ENCODE measurements at regions not wholly inside any gene's neighbourhood (a gene's known extent, or its start where the extent isn't known, plus 50 kb on each side); places are given as distances from the start of the nearest gene placed in this dataset.
"Not testable (repeated sequence)": the region's sequence is repeated elsewhere in the genome, so short reads cannot be mapped to it uniquely, and the experiment has no call there.

DNA sequence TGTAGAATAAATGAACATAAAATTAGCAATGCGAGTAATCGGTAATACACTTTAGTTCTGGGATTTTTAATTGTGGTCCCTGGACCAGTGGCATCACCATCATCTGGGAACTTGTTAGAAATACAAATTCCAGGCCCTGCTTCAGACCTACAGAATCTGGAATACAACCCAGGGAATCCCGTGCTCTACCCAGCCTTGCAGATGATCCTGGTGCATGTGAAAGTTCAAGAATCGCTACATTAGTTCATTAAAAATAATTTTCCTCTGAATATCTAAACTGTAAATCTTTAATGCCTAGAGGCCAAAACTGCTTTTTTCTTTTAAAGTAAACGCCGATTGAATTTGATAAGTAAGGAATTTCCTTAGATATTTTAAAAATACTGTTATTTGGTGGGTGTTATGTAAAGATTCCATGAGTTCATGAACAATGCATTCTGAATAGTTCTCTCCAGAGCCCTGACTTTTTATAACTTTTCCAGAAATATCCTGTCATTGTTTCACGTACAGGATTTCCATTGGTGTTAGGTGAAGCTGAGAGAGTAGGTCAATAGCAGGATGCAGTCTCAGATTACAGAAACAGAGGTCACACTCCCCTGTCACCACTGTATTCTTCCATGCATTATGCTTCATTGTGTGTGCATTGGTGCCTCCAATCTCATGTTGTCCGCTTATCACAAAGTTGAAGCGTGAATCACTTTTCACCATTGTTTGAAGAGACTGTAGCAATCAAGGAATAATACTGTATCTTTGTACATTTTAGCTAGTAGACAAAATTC, 596.5 kb upstream of the KLF12 start:
- no peak for TF ChIP-seq CTCF (IDR thresholded peaks at IDR 0.05; ENCODE audit: low read depth, low read length, missing control alignments)
- H3K4me3 ChIP-seq (replicated peaks; ENCODE audit: low read depth, low read length) = no peak overlapping the region
- DNase-seq (ENCODE audit: extremely low read depth, low read depth) = no peak

DNA sequence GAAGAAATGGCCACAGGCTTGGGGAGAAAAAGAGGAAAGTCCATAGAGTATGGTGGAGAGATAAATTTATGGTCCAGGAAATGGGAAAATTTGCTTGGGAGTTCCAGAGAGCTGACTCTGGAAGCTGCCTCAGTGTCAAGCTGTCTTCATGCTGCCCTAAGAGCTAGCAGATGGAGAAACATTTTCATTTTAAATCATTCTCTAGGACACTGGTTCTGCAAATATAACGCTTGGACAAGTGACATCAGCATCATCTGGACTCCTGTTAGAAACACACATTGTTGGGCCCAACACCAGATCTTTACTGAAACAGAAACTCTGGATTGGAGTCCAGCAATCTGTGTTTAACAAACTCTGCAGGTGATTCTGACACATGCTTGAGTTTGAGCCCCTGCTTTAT, 592.0 kb upstream of the KLF12 start:
- TF ChIP-seq CTCF (IDR thresholded peaks at IDR 0.05; ENCODE audit: low read depth, low read length, missing control alignments) = no peak
- H3K4me3 ChIP-seq (replicated peaks; ENCODE audit: low read depth, low read length) = no peak overlapping the region
- DNase-seq (ENCODE audit: extremely low read depth, low read depth) = no peak

GRCh38 chr13:74718232-74718842, 584.1 kb upstream of the KLF12 start:
- not testable (repeated sequence) for H3K4me3 ChIP-seq (replicated peaks; ENCODE audit: low read depth, low read length); DNase-seq (ENCODE audit: extremely low read depth, low read depth)

- TF ChIP-seq CTCF (IDR thresholded peaks at IDR 0.05; ENCODE audit: low read depth, low read length, missing control alignments) = no peak
- no peak for DNase-seq (ENCODE audit: extremely low read depth, low read depth)
- no peak overlapping the region for H3K4me3 ChIP-seq (replicated peaks; ENCODE audit: low read depth, low read length)
Observed at GRCh38 chr13:74715718-74716117, 581.5 kb upstream of the KLF12 start.

- no peak for TF ChIP-seq CTCF (IDR thresholded peaks at IDR 0.05; ENCODE audit: low read depth, low read length, missing control alignments)
- DNase-seq (ENCODE audit: extremely low read depth, low read depth) = no peak
- H3K4me3 ChIP-seq (replicated peaks; ENCODE audit: low read depth, low read length) = no peak overlapping the region
Observed at GRCh38 chr13:74710006-74710405, 575.8 kb upstream of the KLF12 start.

DNA sequence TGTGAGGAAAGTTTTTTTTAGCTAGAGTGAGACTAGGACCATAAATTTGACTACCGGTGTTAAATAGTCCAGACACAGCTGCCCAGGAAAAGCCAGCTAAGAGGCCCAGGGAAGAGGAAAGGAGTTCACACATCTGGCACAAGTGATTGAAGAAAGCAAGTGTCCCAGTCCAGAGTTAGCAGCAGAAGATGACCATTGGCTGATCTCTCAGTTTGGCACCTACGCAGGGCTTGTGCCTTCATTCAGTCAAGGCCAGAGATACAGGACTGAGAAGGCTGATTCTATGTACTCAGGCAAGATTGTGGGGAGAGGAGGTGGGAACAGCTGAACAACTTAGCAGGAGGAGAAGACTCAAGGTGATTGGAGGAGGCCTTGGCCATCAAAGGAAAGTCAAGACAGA, 575.0 kb upstream of the KLF12 start:
- H3K4me3 ChIP-seq (replicated peaks; ENCODE audit: low read depth, low read length) = no peak overlapping the region
- no peak for TF ChIP-seq CTCF (IDR thresholded peaks at IDR 0.05; ENCODE audit: low read depth, low read length, missing control alignments)
- no peak for DNase-seq (ENCODE audit: extremely low read depth, low read depth)

DNA sequence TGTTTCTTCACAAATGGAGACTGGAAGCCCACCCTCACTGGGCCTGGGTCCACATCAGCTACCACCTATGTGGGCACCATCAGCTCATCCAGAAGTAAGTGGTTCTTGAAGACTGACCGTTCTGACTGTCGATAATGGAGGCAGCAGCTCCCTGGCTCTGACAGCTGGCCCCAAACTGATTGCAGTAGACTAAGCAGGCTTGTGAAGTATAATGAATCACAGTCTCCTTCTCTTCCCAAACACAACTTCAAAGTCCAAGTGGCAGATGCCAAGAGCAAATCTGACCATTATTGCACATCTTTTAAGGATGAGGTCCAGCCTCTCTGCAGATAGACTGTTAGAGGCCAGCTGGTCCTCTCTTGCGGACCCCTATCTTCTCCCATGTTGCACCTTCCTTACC, 574.4 kb upstream of the KLF12 start:
- TF ChIP-seq CTCF (IDR thresholded peaks at IDR 0.05; ENCODE audit: low read depth, low read length, missing control alignments) = no peak
- H3K4me3 ChIP-seq (replicated peaks; ENCODE audit: low read depth, low read length) = no peak overlapping the region
- DNase-seq (ENCODE audit: extremely low read depth, low read depth) = no peak
